Activated naive CD8-positive, alpha-beta T cell treated with anti-CD3 and anti-CD28 coated beads, Interleukin-2, amount 50 U/mL, for 16 hours (primary cell): ENCODE measurements at regions not wholly inside any gene's neighbourhood (a gene's known extent, or its start where the extent isn't known, plus 50 kb on each side); places are given as distances from the start of the nearest gene placed in this dataset.

ENCODE experiments used
- DNase-seq: peaks from one replicate; pipeline ENCODE4 v3.0.0-alpha.2; 2020; ENCODE audit warnings: low read depth, low spot score

GRCh38 chr4:23741681-23742191, 148.1 kb downstream of the PPARGC1A start:
- no peak for DNase-seq

GRCh38 chr4:23737571-23737970, 152.3 kb downstream of the PPARGC1A start:
- no peak for DNase-seq

GRCh38 chr4:23736466-23736865, 153.4 kb downstream of the PPARGC1A start:
- no peak for DNase-seq

GRCh38 chr4:23734000-23734399, 155.8 kb downstream of the PPARGC1A start:
- DNase-seq = no peak

DNA sequence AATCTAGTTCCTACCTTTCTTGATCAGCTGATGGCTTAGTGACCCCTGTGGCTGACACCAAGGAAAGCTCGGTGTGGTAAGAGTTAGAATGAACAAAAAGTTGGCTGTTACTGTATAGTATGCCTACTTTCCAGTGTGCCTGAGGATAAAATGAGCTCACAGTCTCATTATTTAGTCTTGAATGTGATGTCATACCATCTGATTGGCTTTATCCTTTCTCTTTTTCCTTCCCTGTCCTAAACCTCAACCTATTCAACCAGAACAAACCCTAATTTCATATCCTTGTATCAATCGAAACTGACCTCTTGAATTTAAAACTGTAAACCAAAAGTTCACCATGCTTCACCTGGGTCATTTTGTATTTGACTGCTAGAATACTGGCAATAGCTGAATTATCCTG, 156.4 kb downstream of the PPARGC1A start:
- no peak for DNase-seq

DNA sequence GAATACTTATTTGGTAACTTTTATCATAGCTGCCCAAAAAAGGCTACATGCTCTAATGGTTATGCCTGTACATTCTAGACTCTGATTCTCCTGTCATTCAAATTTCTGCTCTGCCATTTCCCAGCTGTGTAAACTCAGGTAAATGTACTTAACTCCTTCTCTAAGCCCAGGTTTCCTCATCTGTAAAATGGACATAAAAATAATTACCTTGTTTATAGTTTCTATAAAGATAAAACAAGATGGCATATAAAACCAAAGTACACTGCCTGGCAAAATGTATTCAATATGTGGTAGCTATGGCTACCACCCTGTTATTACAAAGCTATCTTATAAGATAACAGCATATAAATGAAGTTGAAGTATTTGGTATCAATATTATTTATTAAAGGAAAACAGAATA, 158.8 kb downstream of the PPARGC1A start:
- no peak for DNase-seq

DNA sequence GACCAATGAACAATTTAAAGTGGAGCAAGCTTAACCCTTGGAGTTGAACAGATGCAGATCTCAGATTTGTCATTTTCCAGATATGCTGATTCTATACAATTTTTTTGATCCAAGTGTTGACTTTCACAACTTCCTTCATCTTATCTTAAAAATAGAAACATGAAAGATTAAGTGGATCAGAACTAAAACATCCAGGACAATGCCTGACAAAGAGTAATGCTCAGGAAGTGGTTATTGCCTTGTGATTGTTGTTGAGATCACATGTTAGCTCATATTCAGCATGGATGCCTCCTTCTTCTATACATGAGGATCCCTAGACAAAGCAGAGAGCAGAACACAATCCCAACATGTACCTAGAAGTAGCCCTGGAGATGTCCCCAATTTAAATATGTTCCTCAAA, 160.9 kb downstream of the PPARGC1A start:
- DNase-seq = no peak

- no peak for DNase-seq
These were observed 161.5 kb downstream of the PPARGC1A start for GRCh38 chr4:23728393-23728792.

- no peak for DNase-seq
These were observed 169.3 kb downstream of the PPARGC1A start for GRCh38 chr4:23720556-23720955.

DNA sequence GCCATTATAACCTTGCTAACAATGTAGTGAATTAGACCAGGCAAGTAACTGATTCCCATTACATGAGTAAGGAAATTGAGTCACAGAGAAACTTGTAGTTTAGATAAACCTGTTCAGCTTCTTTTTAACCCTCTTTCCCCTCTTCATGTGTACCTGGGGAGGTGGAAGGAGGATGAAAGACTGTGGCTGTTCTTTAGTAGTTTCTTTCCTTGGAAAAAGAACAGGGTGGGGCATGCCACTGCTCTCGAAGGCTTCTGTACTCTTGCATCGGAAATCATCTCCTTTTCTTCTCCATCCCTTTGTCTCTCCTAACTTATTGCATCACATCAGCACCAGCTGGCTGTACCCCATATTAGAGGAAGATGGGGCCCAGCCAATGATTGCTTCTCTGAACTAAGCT, 171.4 kb downstream of the PPARGC1A start:
- DNase-seq = no peak

GRCh38 chr4:23717528-23718248, 172.2 kb downstream of the PPARGC1A start:
- no peak for DNase-seq

DNA sequence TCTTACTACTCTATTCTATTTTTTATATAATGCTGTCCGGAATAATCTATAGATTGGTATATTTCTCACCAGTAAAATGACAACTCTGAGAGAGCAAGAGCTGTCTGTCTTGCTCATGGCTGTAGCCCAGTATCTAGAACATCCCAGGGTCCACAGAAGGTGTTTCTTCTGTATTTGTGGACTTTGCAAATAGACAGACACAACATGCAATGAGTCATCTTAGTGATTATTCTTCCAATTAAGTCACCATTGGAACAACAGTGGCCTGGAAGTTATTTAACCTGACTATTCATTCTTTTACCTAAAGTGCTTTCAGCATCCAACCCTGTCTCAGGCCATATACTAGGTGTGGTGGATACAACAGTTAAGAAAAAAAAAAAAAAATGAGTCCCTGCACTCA, 179.5 kb downstream of the PPARGC1A start:
- DNase-seq = no peak

DNA sequence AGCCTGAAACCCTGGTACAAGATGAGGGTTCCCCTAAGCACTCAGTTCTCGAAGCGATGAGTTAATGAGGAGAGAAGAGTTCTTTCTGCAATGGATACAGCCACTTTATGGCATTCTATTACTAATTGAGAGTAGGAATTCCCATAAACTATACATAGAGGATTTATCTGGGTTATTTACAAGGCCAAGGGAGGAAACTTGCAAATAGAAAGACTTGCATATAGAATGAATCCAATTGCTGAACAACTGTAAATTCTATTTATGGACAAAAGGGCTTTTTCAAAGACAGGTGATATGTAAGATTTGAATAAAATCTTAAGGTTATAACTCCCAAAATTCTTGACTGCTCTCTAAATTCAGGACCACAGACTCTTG, 182.2 kb downstream of the PPARGC1A start:
- no peak for DNase-seq

GRCh38 chr4:23706972-23707651, 182.7 kb downstream of the PPARGC1A start:
- no peak for DNase-seq

- no peak for DNase-seq
These were observed 189.7 kb downstream of the PPARGC1A start for GRCh38 chr4:23700197-23700596.

DNA sequence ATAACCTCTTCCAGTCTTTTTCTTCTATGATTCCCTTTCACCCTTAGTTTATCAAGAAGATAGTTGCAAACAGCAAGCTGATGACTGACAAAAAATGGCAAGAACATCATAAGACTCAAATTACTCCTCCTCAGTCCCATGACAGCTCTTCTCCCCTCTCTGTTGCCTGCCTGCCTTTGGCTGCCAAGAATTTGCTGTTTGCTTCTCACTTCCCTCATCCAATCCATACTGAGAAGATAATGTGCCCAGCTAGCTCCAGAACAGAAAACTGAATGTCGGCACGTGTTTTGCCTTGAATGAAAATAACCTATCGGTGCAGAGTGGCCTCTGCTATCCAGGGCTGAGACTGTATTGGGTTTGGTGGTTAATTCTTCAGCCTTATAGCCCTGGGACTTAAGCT, 192.1 kb downstream of the PPARGC1A start:
- DNase-seq = no peak

DNA sequence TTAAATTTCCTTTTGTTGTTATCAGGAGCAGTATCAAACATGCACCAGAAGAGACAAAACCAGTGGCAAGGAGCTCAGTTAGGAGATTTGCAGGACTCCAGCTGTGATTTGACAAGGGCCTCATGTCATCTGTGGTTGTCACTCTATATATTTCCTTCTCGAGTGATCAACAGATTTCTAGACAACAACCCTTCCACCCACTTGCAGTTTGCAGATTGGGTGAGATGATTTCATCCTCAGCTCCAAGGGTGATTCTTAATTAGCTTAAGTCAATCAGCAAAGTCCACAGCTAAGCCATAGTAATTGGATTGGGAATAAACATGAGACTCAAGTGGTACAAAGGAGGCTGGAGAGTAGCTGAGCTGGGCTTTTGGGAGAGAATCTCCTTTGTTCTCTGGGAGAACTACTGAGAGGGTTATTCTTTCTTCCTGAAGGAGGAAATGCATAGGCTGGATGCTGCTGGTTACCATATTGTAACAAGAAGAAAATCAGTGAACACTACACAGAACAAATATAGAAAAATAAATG, 192.8 kb downstream of the PPARGC1A start:
- DNase-seq = no peak

DNA sequence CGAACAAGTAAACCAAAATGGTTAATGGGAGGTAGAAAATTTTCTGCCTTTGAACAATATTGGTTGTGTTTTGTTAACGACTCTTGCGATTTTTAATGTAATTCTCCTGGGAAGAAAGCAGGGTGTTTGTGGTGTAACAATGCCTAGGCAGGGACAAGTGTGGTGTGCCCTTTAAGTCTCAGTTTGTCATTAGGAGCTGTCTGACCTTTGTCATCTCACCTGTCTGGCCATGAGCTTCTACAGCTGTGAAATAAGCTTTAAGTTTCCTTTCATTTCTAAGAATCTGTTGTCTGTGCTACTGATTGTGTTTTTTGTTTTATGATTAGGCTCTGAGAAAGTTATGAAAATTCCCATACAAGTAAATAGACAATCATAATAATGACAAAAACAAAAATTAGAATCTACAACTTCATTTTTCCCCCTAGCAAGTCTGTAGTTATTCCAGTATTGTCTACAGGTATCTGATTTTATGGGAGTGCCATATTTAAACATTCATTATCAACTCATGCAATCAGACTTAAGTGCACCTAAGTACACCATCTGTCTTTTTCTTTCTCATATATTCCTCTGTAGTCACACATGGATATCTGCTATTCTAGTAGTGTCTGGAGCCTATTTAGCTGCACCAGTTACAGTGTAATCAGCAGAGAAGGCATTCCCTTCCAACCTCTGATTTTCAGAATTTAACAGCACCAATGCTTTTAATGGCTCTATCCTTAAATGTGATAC, 203.5 kb downstream of the PPARGC1A start:
- no peak for DNase-seq

GRCh38 chr4:23685471-23685870, 204.4 kb downstream of the PPARGC1A start:
- no peak for DNase-seq

DNA sequence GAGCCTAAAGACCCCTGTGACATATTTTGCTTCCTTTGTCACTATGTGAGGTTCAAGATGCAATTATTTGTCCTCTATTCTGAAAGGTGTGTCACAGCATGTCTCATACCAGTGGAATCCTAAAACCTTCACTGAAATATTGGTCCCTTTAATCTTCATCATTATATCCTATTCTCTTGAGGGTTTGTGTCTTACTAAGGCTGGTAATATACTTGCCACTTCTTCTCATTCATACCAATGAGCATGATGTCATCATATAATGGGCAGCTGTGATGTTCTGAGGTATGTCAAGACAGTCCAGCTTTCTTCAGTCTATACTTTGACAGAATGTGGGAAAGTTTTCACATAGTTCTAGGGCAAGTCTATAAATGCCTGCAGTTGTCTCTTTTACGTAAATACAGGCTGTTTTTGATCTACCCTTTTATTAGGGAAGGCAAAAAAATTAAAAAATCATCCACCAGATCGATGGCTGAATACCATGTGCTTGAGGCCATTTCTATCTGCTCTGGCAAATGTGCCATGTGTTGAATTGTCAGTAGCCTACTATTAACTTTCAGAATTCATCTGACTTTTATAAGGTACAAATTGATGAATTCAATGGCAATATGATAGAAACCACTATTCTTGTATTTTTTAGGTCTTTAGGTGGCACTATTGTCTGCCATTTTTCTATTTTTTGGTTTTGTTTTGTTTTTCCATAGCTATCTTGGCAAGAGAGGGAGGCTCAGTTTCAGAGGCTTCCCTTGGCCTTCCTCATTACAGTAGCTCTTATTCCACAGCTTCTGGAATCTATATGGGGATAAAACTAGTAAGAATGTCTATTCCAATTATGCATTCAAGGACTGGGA, 209.0 kb downstream of the PPARGC1A start:
- no peak for DNase-seq

GRCh38 chr4:23674694-23675093, 215.2 kb downstream of the PPARGC1A start:
- DNase-seq = no peak
